Peyer's patch (tissue), 4 donors: ENCODE measurements at regions not wholly inside any gene's neighbourhood (a gene's known extent, or its start where the extent isn't known, plus 50 kb on each side); places are given as distances from the start of the nearest gene placed in this dataset.

Experiments used
- CTCF ChIP-seq, 6 experiments: fragments of 450-650 bp in 4 of 6; fragments of 200-600 bp in 2 of 6; sonication (generic) in 1 of 6; IDR thresholded peaks; one replicate each; pipeline ENCODE4 v1.5.1; 2017 to 2019; ENCODE audit warnings: antibody characterized with exemption in 6 of 6, mild to moderate bottlenecking in 3 of 6, moderate library complexity in 1 of 6
- POLR2A ChIP-seq, 2 donors: fragments of 450-650 bp; IDR thresholded peaks; one replicate each; pipeline ENCODE4 v1.5.1; 2017; ENCODE audit warnings: antibody characterized with exemption in 2 of 2, mild to moderate bottlenecking in 2 of 2, moderate library complexity in 2 of 2

- TF ChIP-seq CTCF (IDR thresholded peaks at IDR 0.05) (no peak), POLR2A (IDR thresholded peaks at IDR 0.05) (no peak)
These were observed 197.2 kb downstream of the TFAP2C start for GRCh38 chr20:56826306-56826704.
